Left ventricle myocardium inferior (tissue), 1 donor: ENCODE measurements at regions not wholly inside any gene's neighbourhood (a gene's known extent, or its start where the extent isn't known, plus 50 kb on each side); places are given as distances from the start of the nearest gene placed in this dataset.

Experiments
- DNase-seq: peaks from one replicate; pipeline ENCODE4 v3.0.0-alpha.2; 2020
- H3K27ac ChIP-seq: fragments of 200-600 bp; replicated peaks from 2 replicates; pipeline ENCODE4 v1.8.0; 2021
- H3K27me3 ChIP-seq: fragments of 200-600 bp; 2 replicates; pipeline ENCODE4 v1.8.0; 2021; ENCODE audit warnings: low read depth
- H3K36me3 ChIP-seq: fragments of 200-600 bp; 2 replicates; pipeline ENCODE4 v1.8.0; 2021
- H3K4me1 ChIP-seq: fragments of 200-600 bp; 2 replicates; pipeline ENCODE4 v1.8.0; 2021
- H3K4me3 ChIP-seq: fragments of 200-600 bp; 2 replicates; pipeline ENCODE4 v1.8.0; 2021; ENCODE audit warnings: mild to moderate bottlenecking, moderate library complexity
- H3K9me3 ChIP-seq: fragments of 200-600 bp; replicated peaks from 2 replicates; pipeline ENCODE4 v1.8.0; 2021
- intact Hi-C: fragments of 100-400 bp; cut with micrococcal nuclease; formaldehyde crosslinking; loops from one replicate; pipeline ENCODE4 v1.11.0; 2022
- TF ChIP-seq, protein P1 (sequence below): fragments of 200-600 bp; IDR thresholded peaks from 2 replicates; pipeline ENCODE4 v1.8.0; 2021; ENCODE audit warnings: antibody characterized with exemption, mild to moderate bottlenecking, borderline replicate concordance
- donor health status: DM: no; HTN: yes; CAD: no; lungs with severe emphysema.

DNA sequence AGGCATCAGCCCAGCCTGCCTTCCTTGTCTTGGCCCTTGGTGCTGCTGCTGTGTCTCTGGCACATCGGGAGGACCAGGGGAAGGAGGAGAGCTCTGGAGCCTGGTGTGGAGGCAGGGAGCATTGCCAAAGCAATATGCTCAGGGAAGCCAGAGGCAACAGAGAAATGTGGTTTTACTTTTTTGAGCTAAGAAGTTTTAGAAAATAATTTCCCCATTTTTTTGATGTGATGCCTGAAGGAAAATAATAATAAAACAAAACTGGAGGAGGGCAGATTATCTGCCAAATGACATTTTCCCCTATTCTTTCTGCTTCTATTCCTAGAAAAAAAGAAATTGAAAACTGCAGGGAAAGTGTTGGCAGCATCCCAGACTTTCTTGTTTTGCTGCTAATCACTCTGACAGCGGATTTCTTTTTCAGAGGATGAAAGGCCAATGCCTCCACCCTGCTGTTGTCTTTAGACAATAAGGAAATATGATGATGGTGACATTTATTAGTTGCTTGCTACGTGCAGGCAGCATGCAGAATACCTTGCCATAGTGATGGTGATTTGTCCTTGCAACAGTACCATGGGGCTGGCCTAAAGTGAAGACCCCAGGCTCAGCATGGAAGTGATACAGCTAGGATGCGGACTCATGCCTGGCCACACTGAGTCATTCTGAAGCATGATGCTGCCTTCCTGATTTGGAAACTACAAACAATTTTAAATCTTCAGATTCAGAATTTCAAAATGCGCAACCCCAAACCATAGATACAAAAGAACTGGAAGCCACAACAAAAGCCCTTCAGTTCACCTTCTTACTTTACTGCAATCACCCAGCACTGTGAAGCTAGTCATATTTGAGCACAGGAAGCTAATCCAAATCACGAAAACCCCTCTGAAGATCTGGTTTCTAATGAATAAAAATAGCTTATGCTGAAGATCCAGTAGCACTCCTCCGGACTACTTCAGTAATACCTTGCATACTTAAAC, 260.2 kb upstream of the TMEM72 start:
- intact Hi-C loops = no loop called here
- H3K36me3 ChIP-seq = no peaks in the 10 kb centered on the region
- peak; percentile 20 for DNase-seq

DNA sequence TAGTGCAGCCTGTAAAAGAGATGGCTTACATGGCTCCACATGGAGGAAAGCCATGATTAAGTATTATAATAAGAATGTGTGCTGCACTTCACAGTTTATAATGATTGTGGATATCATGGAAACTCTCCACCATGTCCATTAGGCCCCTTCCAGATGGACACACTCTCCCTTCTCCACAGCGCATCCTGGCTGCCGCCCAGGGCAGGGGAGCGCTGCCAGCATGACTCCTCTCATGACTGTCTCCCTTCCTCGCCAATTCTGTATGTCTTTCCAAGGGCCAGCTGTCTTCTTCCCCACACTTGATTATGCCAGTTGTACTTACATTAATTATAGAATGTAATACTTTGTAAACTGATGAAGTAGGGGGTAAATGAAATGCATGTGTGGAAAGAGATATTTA, 259.3 kb upstream of the TMEM72 start:
- Histone ChIP-seq H3K4me3 (no peak overlapping the region), H3K36me3 (no peaks in the 10 kb centered on the region), H3K9me3 (peaks cover 22% of the 10 kb centered on the region), H3K4me1 (peaks cover 12% of the 10 kb centered on the region), H3K27ac (no peak overlapping the region), H3K27me3 (no peaks in the 10 kb centered on the region)
- DNase-seq = peak; percentile 42
- intact Hi-C loops = no loop called here
- TF ChIP-seq, protein P1, sequence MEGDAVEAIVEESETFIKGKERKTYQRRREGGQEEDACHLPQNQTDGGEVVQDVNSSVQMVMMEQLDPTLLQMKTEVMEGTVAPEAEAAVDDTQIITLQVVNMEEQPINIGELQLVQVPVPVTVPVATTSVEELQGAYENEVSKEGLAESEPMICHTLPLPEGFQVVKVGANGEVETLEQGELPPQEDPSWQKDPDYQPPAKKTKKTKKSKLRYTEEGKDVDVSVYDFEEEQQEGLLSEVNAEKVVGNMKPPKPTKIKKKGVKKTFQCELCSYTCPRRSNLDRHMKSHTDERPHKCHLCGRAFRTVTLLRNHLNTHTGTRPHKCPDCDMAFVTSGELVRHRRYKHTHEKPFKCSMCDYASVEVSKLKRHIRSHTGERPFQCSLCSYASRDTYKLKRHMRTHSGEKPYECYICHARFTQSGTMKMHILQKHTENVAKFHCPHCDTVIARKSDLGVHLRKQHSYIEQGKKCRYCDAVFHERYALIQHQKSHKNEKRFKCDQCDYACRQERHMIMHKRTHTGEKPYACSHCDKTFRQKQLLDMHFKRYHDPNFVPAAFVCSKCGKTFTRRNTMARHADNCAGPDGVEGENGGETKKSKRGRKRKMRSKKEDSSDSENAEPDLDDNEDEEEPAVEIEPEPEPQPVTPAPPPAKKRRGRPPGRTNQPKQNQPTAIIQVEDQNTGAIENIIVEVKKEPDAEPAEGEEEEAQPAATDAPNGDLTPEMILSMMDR = no peak

More for the DNA sequence above, 260.2 kb upstream of the TMEM72 start:
- Histone ChIP-seq H3K9me3 (peaks cover 22% of the 10 kb centered on the region), H3K4me3 (no peak overlapping the region), H3K27me3 (no peaks in the 10 kb centered on the region), H3K4me1 (peaks cover 12% of the 10 kb centered on the region), H3K27ac (no peak overlapping the region)
- TF ChIP-seq, protein P1 = no peak

DNA sequence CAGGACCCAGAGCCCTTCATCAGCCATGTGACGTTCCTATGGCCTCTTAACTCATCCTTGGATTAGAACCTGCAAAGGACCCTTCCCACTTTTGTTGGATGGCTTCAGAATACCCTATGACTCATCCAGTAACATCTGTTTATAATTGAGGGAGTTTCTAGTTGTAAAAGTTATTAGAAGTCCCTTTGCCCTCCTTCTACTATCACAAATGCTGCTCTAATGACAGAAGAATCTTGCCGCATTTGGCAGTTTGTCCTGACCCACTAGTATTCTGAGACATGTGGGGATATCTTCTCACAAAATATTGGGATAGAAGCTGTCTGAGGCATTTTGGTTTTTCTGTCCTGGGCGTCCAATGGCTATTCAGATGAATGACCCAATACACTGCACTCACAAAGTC, 251.8 kb upstream of the TMEM72 start:
- Histone ChIP-seq H3K9me3 (peaks cover 13% of the 10 kb centered on the region), H3K36me3 (no peaks in the 10 kb centered on the region), H3K4me1 (no peaks in the 10 kb centered on the region), H3K27ac (no peak overlapping the region), H3K27me3 (peaks cover 7% of the 10 kb centered on the region), H3K4me3 (no peak overlapping the region)
- TF ChIP-seq, protein P1 = no peak
- intact Hi-C loops = no loop called here
- DNase-seq = no peak

DNA sequence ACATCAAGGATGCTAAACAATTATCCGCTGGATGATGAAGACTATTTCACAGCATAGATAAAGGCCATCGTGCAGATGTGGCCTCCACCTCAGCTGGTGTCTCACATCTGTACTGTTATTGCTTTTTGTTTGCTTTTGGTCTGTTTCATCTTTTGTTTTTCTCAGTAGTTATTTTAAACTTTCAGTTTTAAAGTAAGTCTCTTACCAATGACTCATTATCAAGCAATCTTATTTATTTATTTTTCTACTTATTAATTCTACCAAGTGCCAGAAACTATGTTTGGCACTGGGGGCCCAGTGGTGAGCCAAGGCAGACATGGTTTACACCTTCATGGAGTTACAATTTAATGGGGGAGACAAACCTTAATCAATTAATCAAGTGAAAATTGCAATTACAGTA, 250.9 kb upstream of the TMEM72 start:
- Histone ChIP-seq H3K4me1 (no peaks in the 10 kb centered on the region), H3K27ac (no peak overlapping the region), H3K27me3 (peaks cover 7% of the 10 kb centered on the region), H3K36me3 (no peaks in the 10 kb centered on the region), H3K4me3 (no peak overlapping the region), H3K9me3 (peaks cover 4% of the 10 kb centered on the region)
- TF ChIP-seq, protein P1 = no peak
- DNase-seq = no peak
- intact Hi-C loops = no loop called here

DNA sequence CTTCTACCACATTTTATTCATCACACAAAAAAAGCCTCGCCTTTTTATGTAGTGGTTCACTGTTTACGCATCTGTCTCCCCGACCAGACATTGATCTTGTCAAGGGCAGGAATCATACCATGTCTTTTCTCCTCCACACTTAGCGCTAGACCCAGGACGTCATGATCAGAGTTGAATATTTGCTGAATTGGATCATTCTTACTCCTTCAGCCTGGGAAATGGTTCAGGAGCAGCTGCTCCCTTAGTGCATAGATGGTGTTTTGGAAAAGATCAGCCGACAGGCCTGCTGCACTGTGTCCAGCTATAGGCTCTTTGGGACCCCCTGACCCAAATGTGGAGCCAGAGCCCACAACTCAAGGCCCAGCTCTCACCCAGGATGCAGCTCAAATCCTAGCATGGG, 249.1 kb upstream of the TMEM72 start:
- intact Hi-C loops = no loop called here
- TF ChIP-seq, protein P1 = no peak

More for the DNA sequence above, 249.1 kb upstream of the TMEM72 start:
- peaks cover 7% of the 10 kb centered on the region for H3K27me3 ChIP-seq
- DNase-seq = no peak
- H3K4me3 ChIP-seq = no peak overlapping the region
- H3K4me1 ChIP-seq = no peaks in the 10 kb centered on the region
- no peaks in the 10 kb centered on the region for H3K36me3 ChIP-seq
- H3K27ac ChIP-seq = no peak overlapping the region
- H3K9me3 ChIP-seq = no peaks in the 10 kb centered on the region
